ENCODE measurements at regions not wholly inside any gene's neighbourhood (a gene's known extent, or its start where the extent isn't known, plus 50 kb on each side); places are given as distances from the start of the nearest gene placed in this dataset.
A peak's percentile ranks its signal among the peaks of the same experiment; 100 is the strongest.

DNA sequence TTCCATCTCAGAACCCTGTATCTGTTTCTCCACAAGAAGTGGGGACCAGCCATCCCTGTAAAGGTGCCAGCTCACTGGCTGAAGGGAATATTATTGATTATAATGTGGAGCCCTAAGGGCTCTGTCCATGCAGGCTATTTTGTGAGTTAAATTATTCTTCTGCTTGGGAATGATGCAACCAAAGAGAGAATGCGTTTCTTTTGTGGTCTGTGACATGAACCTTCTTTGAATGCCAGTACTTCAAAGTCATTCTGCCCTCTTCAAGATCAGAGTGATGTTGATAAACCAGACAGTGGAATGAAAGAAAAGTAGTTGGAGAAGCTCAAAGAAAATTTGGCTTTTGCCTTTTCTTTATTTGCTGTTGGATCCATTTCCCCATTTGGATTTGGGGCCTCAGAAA, 995.2 kb downstream of the KCNMA1 start:
- in situ Hi-C loops (cut with HindIII; ENCODE audit: low sequenced_read_pairs): no loop called here
- TF ChIP-seq, protein P1, sequence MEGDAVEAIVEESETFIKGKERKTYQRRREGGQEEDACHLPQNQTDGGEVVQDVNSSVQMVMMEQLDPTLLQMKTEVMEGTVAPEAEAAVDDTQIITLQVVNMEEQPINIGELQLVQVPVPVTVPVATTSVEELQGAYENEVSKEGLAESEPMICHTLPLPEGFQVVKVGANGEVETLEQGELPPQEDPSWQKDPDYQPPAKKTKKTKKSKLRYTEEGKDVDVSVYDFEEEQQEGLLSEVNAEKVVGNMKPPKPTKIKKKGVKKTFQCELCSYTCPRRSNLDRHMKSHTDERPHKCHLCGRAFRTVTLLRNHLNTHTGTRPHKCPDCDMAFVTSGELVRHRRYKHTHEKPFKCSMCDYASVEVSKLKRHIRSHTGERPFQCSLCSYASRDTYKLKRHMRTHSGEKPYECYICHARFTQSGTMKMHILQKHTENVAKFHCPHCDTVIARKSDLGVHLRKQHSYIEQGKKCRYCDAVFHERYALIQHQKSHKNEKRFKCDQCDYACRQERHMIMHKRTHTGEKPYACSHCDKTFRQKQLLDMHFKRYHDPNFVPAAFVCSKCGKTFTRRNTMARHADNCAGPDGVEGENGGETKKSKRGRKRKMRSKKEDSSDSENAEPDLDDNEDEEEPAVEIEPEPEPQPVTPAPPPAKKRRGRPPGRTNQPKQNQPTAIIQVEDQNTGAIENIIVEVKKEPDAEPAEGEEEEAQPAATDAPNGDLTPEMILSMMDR (IDR thresholded peaks at IDR 0.05; ENCODE audit: low read depth, low read length, missing control alignments): no peak
- DNase-seq (ENCODE audit: low read depth): no peak
- no peak overlapping the region for H3K4me3 ChIP-seq (ENCODE audit: low read depth, low read length)

DNA sequence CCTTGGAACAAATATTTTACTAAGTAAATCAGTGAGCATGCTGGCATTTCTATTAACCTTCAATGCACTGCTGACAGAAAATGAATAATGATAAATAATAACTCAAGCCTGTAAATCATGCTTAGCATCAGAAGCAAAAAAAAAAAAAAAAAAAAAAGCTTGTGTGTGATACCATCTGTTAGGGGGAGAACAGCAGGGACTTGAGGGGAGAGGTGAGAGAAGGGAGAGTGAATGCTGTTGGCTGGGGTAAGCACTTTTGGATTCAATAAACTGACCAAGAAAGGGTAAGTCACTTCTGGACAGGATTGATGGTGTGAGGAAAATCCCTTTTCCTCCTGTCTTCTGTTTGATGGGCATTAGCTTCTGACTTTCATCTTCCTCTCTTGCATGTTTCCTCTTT, 996.4 kb downstream of the KCNMA1 start:
- TF ChIP-seq, protein P1 (IDR thresholded peaks at IDR 0.05; ENCODE audit: low read depth, low read length, missing control alignments): no peak
- no peak for DNase-seq (ENCODE audit: low read depth)
- H3K4me3 ChIP-seq (ENCODE audit: low read depth, low read length): no peak overlapping the region
- in situ Hi-C loops (cut with HindIII; ENCODE audit: low sequenced_read_pairs): no loop called here

DNA sequence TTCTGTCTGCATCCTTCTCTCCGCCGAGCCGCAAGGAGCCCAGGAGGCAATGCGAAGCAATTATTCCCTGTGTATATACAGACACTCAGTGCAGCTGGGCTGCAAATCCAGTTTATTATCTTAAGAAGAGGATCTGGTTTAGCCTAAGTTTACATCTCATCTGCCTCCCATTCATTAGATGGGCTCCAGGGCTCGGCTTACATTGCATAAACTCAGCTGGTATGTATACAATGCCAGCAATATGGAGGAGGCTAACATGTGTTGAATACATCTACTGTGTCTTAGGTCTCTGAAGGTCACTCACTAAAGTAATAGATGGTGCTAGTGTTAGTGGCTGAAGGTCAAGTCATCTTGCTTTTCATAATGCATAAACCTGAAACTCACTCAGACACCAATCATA, 996.8 kb downstream of the KCNMA1 start:
- no peak overlapping the region for H3K4me3 ChIP-seq (ENCODE audit: low read depth, low read length)
- TF ChIP-seq, protein P1 (IDR thresholded peaks at IDR 0.05; ENCODE audit: low read depth, low read length, missing control alignments): no peak
- DNase-seq (ENCODE audit: low read depth): no peak
- in situ Hi-C loops (cut with HindIII; ENCODE audit: low sequenced_read_pairs): no loop called here

DNA sequence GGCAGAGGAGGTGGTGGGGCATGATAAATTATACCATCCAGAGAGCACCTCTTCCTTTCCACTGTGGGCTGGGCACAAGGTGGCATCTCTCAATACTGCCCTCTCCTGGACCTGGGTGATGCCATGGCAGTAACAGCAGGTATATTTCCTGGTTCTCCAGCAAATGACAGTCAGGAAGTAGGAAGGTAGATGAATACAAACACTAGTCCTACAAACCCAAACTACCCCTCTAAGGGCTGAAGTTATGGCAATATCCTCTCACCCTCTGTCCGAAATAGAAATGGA, 1004.9 kb downstream of the KCNMA1 start:
- H3K4me3 ChIP-seq (ENCODE audit: low read depth, low read length): no peak overlapping the region
- TF ChIP-seq, protein P1 (IDR thresholded peaks at IDR 0.05; ENCODE audit: low read depth, low read length, missing control alignments): peak; percentile 33
- in situ Hi-C loops (cut with HindIII; ENCODE audit: low sequenced_read_pairs): no loop called here
- DNase-seq (ENCODE audit: low read depth): no peak

DNA sequence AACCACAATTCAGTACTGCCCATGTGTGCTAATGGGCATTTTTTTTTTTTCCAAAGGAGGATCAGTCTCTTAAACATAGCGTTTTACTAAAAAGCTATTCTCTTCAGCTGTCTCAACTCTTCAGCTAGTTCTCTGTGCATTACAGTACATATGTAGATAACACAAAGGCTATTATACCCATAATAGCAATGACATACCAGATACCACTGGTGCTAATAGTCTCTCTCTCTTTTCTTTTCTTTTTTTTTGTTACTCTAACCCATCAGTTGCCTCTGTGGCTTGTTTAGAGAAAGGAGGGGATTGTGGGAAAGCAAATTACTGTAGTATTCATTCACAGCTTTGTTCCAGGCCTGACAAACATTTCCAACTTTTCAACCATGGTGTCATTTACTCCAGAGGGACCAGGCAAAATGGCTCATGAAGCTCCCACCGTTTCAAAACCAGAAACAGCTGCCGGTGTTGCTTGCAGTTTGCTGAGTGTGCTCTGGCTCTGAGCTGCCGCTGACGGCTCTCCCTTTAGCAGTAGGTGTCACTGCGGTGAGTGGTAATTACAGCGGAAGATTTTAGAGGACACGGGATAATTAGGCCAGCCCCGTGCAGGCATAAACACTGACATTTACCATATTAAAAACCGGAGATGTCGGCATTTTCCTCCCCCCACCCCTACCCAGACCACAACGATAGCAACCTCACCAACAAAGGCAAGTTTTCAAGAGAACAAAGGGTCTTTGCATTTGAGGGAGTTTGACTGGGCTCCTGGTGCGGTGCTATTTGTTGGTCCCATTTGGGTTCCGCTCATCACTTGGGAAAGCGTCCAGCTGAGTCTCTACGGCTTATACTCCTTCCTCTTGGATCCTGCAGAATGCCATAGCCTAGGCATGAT, 1005.5 kb downstream of the KCNMA1 start:
- no peak overlapping the region for H3K4me3 ChIP-seq (ENCODE audit: low read depth, low read length)
- TF ChIP-seq, protein P1 (IDR thresholded peaks at IDR 0.05; ENCODE audit: low read depth, low read length, missing control alignments): no peak
- in situ Hi-C loops (cut with HindIII; ENCODE audit: low sequenced_read_pairs): no loop called here
- peak; percentile 1 for DNase-seq (ENCODE audit: low read depth)

DNA sequence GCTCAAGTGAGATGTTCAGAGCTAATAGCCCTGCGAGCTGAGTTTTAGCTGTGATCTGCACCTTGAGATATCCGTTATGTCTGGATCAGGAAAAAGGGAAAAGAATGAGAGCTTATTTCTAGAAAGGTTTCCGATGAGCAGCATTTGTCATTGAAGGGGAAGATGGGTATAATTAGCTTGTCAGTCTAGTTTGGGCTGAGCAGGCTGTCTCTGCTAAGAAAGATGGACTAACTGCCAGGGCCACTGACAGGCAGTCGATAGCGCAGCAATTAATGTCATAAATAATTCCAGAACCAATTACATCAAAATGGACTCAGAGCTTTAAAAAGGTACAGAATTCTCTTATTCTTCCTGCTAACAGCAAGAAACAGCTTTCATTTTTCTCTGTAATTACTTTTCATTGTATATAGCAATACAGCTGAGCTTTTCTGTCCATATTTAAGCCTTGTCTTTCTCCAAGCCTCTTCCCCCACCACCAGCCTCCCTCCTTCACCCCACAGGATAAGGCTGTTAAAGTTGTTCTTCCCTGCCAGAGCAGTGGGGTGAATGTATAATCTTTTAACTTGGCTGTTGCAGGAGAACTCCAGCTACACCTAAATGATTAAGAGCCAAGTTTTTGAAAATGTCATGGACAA, 1006.5 kb downstream of the KCNMA1 start:
- H3K4me3 ChIP-seq (ENCODE audit: low read depth, low read length): no peak overlapping the region
- DNase-seq (ENCODE audit: low read depth): no peak
- TF ChIP-seq, protein P1 (IDR thresholded peaks at IDR 0.05; ENCODE audit: low read depth, low read length, missing control alignments): no peak
- in situ Hi-C loops (cut with HindIII; ENCODE audit: low sequenced_read_pairs): no loop called here

Data from astrocyte of the cerebellum (primary cell).